ENCODE measurements at regions not wholly inside any gene's neighbourhood (a gene's known extent, or its start where the extent isn't known, plus 50 kb on each side); places are given as distances from the start of the nearest gene placed in this dataset.

DNA sequence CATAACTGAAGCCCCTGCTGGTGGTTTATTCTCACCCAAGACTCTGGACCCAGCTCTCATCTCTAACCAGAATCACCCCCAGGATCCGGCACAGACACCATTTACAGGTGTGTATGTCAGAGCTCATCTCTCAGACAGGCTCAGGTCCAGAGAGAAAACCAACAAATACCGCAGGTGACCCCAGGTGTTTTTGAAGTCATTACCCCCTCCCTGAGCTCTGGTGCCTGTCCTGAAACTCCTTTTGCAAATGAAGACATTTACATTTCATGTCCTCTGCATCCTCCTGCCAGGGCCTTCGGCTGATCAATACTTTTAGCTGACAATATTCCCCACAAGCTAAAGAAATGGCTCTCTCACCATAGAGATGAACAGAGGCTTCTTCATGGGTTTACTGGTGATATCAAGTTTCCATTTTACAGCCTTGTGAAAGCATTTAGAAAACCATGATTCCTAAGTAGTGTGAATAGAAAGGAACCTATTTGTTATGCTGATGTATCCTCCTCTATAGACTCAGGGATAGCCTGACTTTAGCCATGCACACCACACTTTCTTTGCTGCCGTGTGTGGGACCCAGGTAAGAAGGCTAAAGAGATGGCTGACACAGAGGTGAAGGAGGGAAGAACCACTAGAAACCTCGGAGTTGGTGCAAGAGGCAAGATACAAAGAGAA, 131.3 kb downstream of the KCTD15 start:
- no peaks in the 10 kb centered on the region; the same call in 1 of the 2 replicates for H3K9me3 ChIP-seq (ENCODE audit: insufficient read depth, low read depth, low read length)
- H3K79me2 ChIP-seq (ENCODE audit: insufficient read depth, low read length): no peaks in the 10 kb centered on the region
- H2AFZ ChIP-seq (ENCODE audit: low read length): no peak overlapping the region
- H3F3A ChIP-seq (ENCODE audit: low read depth): no peaks in the 10 kb centered on the region
- TF ChIP-seq EZH2phosphoT487 (IDR thresholded peaks at IDR 0.05; ENCODE audit: borderline replicate concordance): no peak
- TF ChIP-seq, protein P1, sequence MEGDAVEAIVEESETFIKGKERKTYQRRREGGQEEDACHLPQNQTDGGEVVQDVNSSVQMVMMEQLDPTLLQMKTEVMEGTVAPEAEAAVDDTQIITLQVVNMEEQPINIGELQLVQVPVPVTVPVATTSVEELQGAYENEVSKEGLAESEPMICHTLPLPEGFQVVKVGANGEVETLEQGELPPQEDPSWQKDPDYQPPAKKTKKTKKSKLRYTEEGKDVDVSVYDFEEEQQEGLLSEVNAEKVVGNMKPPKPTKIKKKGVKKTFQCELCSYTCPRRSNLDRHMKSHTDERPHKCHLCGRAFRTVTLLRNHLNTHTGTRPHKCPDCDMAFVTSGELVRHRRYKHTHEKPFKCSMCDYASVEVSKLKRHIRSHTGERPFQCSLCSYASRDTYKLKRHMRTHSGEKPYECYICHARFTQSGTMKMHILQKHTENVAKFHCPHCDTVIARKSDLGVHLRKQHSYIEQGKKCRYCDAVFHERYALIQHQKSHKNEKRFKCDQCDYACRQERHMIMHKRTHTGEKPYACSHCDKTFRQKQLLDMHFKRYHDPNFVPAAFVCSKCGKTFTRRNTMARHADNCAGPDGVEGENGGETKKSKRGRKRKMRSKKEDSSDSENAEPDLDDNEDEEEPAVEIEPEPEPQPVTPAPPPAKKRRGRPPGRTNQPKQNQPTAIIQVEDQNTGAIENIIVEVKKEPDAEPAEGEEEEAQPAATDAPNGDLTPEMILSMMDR (conservative IDR thresholded peaks at IDR 0.05; ENCODE audit: low read length): no peak
- no peak overlapping the region for H3K4me2 ChIP-seq (ENCODE audit: low read depth, low read length, poor library complexity, severe bottlenecking)
- H3K27me3 ChIP-seq (ENCODE audit: insufficient read depth, low read length, poor library complexity, severe bottlenecking): no peaks in the 10 kb centered on the region
- no peaks in the 10 kb centered on the region for H4K20me1 ChIP-seq (ENCODE audit: insufficient read depth, low read length, poor library complexity, severe bottlenecking)
- H3K4me1 ChIP-seq (ENCODE audit: insufficient read depth, low read length, poor library complexity, severe bottlenecking): no peaks in the 10 kb centered on the region
- no peak overlapping the region for H3K9ac ChIP-seq (ENCODE audit: low read depth, low read length, poor library complexity, severe bottlenecking)
- H3K9me2 ChIP-seq (replicated peaks; ENCODE audit: low read depth, low read length): no peaks in the 10 kb centered on the region
- no peak overlapping the region for H3K4me3 ChIP-seq (ENCODE audit: low read length, poor library complexity, severe bottlenecking)
- H3K36me3 ChIP-seq (ENCODE audit: insufficient read depth, low read length): no peaks in the 10 kb centered on the region

- H3K4me3 ChIP-seq (ENCODE audit: low read length, poor library complexity, severe bottlenecking): no peak overlapping the region
- H2AFZ ChIP-seq (ENCODE audit: low read length): no peak overlapping the region
- H3K4me2 ChIP-seq (ENCODE audit: low read depth, low read length, poor library complexity, severe bottlenecking): no peak overlapping the region
- no peaks in the 10 kb centered on the region for H3F3A ChIP-seq (ENCODE audit: low read depth)
- no peaks in the 10 kb centered on the region for H3K27me3 ChIP-seq (ENCODE audit: insufficient read depth, low read length, poor library complexity, severe bottlenecking)
- TF ChIP-seq EZH2phosphoT487 (IDR thresholded peaks at IDR 0.05; ENCODE audit: borderline replicate concordance): no peak
- TF ChIP-seq, protein P1 (conservative IDR thresholded peaks at IDR 0.05; ENCODE audit: low read length): no peak
- no peaks in the 10 kb centered on the region for H3K9me2 ChIP-seq (replicated peaks; ENCODE audit: low read depth, low read length)
- H3K79me2 ChIP-seq (ENCODE audit: insufficient read depth, low read length): no peaks in the 10 kb centered on the region
- no peaks in the 10 kb centered on the region for H3K36me3 ChIP-seq (ENCODE audit: insufficient read depth, low read length)
- no peaks in the 10 kb centered on the region for H3K4me1 ChIP-seq (ENCODE audit: insufficient read depth, low read length, poor library complexity, severe bottlenecking)
- no peak overlapping the region for H3K9ac ChIP-seq (ENCODE audit: low read depth, low read length, poor library complexity, severe bottlenecking)
- H4K20me1 ChIP-seq (ENCODE audit: insufficient read depth, low read length, poor library complexity, severe bottlenecking): no peaks in the 10 kb centered on the region
- no peaks in the 10 kb centered on the region; the same call in 1 of the 2 replicates for H3K9me3 ChIP-seq (ENCODE audit: insufficient read depth, low read depth, low read length)
Measured at GRCh38 chr19:33928458-33928950, 131.8 kb downstream of the KCTD15 start.

DNA sequence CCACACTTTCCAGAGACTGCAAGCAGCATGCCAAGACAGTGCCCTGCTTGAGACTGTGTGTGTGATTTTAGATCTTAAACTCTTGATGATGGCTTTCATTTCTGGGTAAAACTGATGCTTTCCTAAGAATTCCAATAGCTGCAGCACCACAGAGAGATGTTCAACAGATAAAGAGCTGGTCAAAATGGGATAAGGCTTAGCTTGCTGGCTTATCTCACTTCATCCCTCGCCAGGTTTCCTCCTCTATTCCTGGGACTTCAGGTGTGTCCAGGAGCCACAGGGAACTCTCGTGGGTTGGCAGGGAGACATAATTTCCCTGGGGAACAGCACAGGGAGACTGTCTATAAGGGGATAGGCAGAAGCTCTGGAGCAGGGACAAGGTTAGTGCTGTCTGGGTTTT, 137.3 kb downstream of the KCTD15 start:
- H3F3A ChIP-seq (ENCODE audit: low read depth): no peaks in the 10 kb centered on the region
- no peaks in the 10 kb centered on the region for H3K9me2 ChIP-seq (replicated peaks; ENCODE audit: low read depth, low read length)
- H3K27me3 ChIP-seq (ENCODE audit: insufficient read depth, low read length, poor library complexity, severe bottlenecking): no peaks in the 10 kb centered on the region
- H4K20me1 ChIP-seq (ENCODE audit: insufficient read depth, low read length, poor library complexity, severe bottlenecking): no peaks in the 10 kb centered on the region
- TF ChIP-seq EZH2phosphoT487 (IDR thresholded peaks at IDR 0.05; ENCODE audit: borderline replicate concordance): no peak
- TF ChIP-seq, protein P1 (conservative IDR thresholded peaks at IDR 0.05; ENCODE audit: low read length): no peak
- H3K4me2 ChIP-seq (ENCODE audit: low read depth, low read length, poor library complexity, severe bottlenecking): no peak overlapping the region
- H3K79me2 ChIP-seq (ENCODE audit: insufficient read depth, low read length): no peaks in the 10 kb centered on the region
- H3K9me3 ChIP-seq (ENCODE audit: insufficient read depth, low read depth, low read length): peaks cover 4% of the 10 kb centered on the region; the same call in 1 of the 2 replicates
- no peak overlapping the region for H3K9ac ChIP-seq (ENCODE audit: low read depth, low read length, poor library complexity, severe bottlenecking)
- H3K4me3 ChIP-seq (ENCODE audit: low read length, poor library complexity, severe bottlenecking): no peak overlapping the region
- no peaks in the 10 kb centered on the region for H3K36me3 ChIP-seq (ENCODE audit: insufficient read depth, low read length)
- H2AFZ ChIP-seq (ENCODE audit: low read length): no peak overlapping the region
- H3K4me1 ChIP-seq (ENCODE audit: insufficient read depth, low read length, poor library complexity, severe bottlenecking): no peaks in the 10 kb centered on the region
